DND-41 (cell line): ENCODE measurements at regions not wholly inside any gene's neighbourhood (a gene's known extent, or its start where the extent isn't known, plus 50 kb on each side); places are given as distances from the start of the nearest gene placed in this dataset.

Experiments
- CTCF ChIP-seq: IDR thresholded peaks from 2 replicates; pipeline ENCODE4 v1.5.1; 2012; ENCODE audit warnings: borderline replicate concordance, low read length, moderate library complexity, mild to moderate bottlenecking; ENCODE audit not compliant: poor library complexity, severe bottlenecking; ENCODE audit errors: extremely low read depth
- EZH2 ChIP-seq: IDR thresholded peaks from 3 replicates; pipeline ENCODE4 v1.6.1; 2012; ENCODE audit warnings: borderline replicate concordance, low read depth, mild to moderate bottlenecking, moderate library complexity, low read length, inconsistent platforms; ENCODE audit not compliant: severe bottlenecking

DNA sequence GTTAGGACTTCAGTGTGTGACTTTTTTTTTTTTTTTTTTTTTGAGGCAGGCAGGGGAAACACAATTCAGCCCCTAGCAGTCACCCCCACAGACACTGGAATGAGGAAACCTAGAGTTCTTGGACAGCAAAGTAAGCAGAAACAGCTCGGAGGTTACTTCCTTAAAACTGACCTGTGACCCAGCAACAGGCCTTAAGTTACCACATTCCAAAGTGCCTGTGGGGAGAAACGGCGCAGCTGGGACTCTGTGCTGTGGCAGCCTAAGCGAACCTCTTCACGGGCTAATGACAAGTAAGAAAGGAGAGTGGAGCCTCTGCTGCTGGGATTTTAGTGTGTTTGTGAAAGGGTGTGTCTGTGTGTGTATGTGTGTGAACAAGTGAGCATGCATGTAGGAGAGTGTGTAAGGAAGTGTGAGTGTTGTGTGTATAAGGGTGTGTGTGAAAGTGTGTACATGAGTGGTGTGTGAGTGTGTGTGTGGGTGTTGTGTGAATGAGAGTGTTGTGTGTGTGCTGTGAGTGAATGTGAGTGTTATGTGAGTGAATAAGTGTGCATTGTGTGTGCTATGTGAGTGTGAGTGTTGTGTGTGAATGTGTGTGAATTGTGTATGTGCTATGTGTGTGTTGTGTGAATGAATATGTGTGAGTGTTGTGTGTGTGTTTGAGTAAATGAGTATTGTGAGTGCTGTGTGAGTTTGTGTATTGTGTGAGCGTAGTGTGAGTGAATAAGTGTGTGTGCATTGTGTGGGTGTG is 180.8 kb downstream of the BRINP2 start:
- TF ChIP-seq CTCF (no peak), EZH2 (no peak)
